OCI-LY7 (cell line): ENCODE measurements at regions not wholly inside any gene's neighbourhood (a gene's known extent, or its start where the extent isn't known, plus 50 kb on each side); places are given as distances from the start of the nearest gene placed in this dataset.

Experiments used
- BruUV-seq: library from RNA; stranded (reverse); fragments of 400-500 nt; replicated peaks from 2 replicates; lab custom pipeline; 2021; lab: Mats Ljungman, UMichigan
- CTCF ChIA-PET: fragments of 300-600 bp; sonication (Branson Sonifier 250); formaldehyde crosslinking; loops from one replicate; lab custom pipeline; 2022; ENCODE audit warnings: antibody characterized with exemption; ENCODE audit not compliant: unreplicated experiment; lab: Charles Lee
- POLR2A ChIA-PET: fragments of 300-600 bp; sonication (Branson Sonifier 250); formaldehyde crosslinking; loops from one replicate; lab custom pipeline; 2022; ENCODE audit warnings: antibody characterized with exemption; lab: Charles Lee
- DNase-seq: peaks from one replicate; pipeline ENCODE4 v3.0.0-alpha.2; 2015; ENCODE audit warnings: low spot score
- H2AFZ ChIP-seq: fragments of 200-600 bp; sonication (generic), shearing (Covaris generic); 2 replicates; pipeline ENCODE4 v1.6.1; 2014; ENCODE audit warnings: mild to moderate bottlenecking, antibody characterized with exemption, low read length, moderate library complexity
- H3K27ac ChIP-seq: fragments of 200-600 bp; sonication (generic); 2 replicates; pipeline ENCODE4 v1.5.1; 2014; ENCODE audit warnings: mixed run types, low read depth, mild to moderate bottlenecking, moderate library complexity, low read length, inconsistent platforms; ENCODE audit not compliant: poor library complexity, severe bottlenecking
- H3K36me3 ChIP-seq: fragments of 200-600 bp; sonication (generic); 2 replicates; pipeline ENCODE4 v1.6.1; 2014; ENCODE audit warnings: mild to moderate bottlenecking, antibody characterized with exemption, low read length, moderate library complexity, mixed read lengths; ENCODE audit not compliant: insufficient read depth
- H3K4me1 ChIP-seq: fragments of 200-600 bp; sonication (generic); 2 replicates; pipeline ENCODE4 v1.5.1; 2014; ENCODE audit warnings: mild to moderate bottlenecking, low read length; ENCODE audit not compliant: insufficient read depth, poor library complexity, severe bottlenecking
- H3K4me2 ChIP-seq: fragments of 200-600 bp; sonication (generic); 2 replicates; pipeline ENCODE4 v1.6.1; 2014; ENCODE audit warnings: mild to moderate bottlenecking, low read length
- H3K4me3 ChIP-seq: fragments of 200-600 bp; sonication (generic); 2 replicates; pipeline ENCODE4 v1.5.1; 2014; ENCODE audit warnings: mild to moderate bottlenecking, low read depth, low read length; ENCODE audit not compliant: poor library complexity, severe bottlenecking
- H3K79me2 ChIP-seq: fragments of 200-600 bp; sonication (generic); 2 replicates; pipeline ENCODE4 v1.6.1; 2016; ENCODE audit warnings: low read depth, mild to moderate bottlenecking, low read length, moderate library complexity, mixed read lengths; ENCODE audit not compliant: insufficient read depth
- H3K9me2 ChIP-seq: fragments of 200-600 bp; sonication (generic); 2 replicates; pipeline ENCODE4 v1.6.1; 2016; ENCODE audit warnings: mild to moderate bottlenecking, low read length, mixed read lengths; ENCODE audit not compliant: insufficient read depth
- H3K9me3 ChIP-seq: fragments of 200-600 bp; sonication (generic); 2 replicates; pipeline ENCODE4 v1.6.1; 2014; ENCODE audit warnings: mild to moderate bottlenecking, mixed run types, low read length, mixed read lengths
- H4K20me1 ChIP-seq: fragments of 200-600 bp; sonication (generic); 2 replicates; pipeline ENCODE4 v1.6.1; 2014; ENCODE audit warnings: mild to moderate bottlenecking, antibody characterized with exemption, low read length, moderate library complexity, mixed read lengths; ENCODE audit not compliant: insufficient read depth
- CTCF ChIP-seq: fragments of 200-600 bp; sonication (generic); conservative IDR thresholded peaks from 2 replicates; pipeline ENCODE4 v1.5.1; 2014; ENCODE audit warnings: mild to moderate bottlenecking, antibody characterized with exemption, low read length, moderate library complexity, mixed read lengths
- EZH2phosphoT487 ChIP-seq: fragments of 200-600 bp; sonication (generic); IDR thresholded peaks from 2 replicates; pipeline ENCODE4 v1.6.1; 2018; ENCODE audit warnings: low read depth, borderline replicate concordance, mild to moderate bottlenecking, mixed run types, antibody characterized with exemption, low read length, moderate library complexity, mixed read lengths
- intact Hi-C: fragments of 100-400 bp; cut with micrococcal nuclease; formaldehyde crosslinking; loops from one replicate; pipeline ENCODE4 v1.10.0; 2022; ENCODE audit not compliant: unreplicated experiment

DNA sequence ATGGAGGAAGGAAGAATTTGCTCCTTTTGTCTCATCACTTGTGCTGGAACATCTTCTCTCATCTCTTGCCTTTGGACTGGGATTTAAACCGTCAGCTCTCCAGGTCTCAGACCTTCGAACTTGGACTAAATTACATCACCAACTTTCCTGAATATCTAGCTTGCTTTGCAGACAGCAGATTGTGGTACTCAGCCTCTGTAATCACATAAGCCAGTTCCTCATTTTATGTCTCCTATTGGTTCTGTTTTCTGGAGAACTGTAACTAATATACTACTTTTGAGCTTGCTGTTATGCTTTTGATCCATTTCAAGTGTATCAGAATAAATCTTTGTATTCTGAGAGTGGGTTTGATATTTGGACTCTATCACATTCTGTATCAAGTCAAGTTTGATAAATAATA lies 164.3 kb upstream of the VEPH1 start:
- Histone ChIP-seq H3K9me3 (no peaks in the 10 kb centered on the region), H3K4me1 (no peaks in the 10 kb centered on the region), H3K27ac (no peak overlapping the region), H3K36me3 (no peaks in the 10 kb centered on the region), H2AFZ (no peak overlapping the region), H3K9me2 (no peaks in the 10 kb centered on the region), H3K79me2 (no peaks in the 10 kb centered on the region), H4K20me1 (no peaks in the 10 kb centered on the region), H3K4me3 (no peak overlapping the region), H3K4me2 (no peak overlapping the region)
- CTCF ChIA-PET = no interaction called here
- intact Hi-C loops = no loop called here
- no peak for DNase-seq
- TF ChIP-seq EZH2phosphoT487 (no peak), CTCF (no peak)
- POLR2A ChIA-PET = interaction anchor here (0.6 kb wide), 2 partner anchors 33 to 268 kb away, joined by 3 to 4 read pairs; no protein-coding TSS in a partner anchor
- BruUV-seq = no TSS peak

DNA sequence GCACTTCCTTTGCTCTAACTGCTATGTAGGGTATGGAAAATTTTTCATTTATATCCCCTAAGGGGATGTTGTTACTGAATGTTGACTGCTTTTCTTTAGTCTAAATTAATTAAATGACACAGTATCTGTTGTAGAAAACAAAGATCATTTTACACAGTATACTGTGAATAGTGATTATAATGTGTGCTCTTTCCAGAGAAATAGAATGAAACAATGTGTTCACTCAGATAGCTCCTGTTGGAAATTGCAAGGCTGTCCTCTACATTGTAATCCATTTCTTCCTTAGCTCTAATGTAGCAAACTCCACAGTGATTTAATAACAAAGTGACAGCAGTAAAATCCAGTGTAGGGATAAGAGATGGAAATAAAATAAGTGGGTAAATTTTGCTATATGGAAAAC lies 159.0 kb upstream of the VEPH1 start:
- H3K27ac ChIP-seq = no peak overlapping the region
- intact Hi-C loops = no loop called here
- no peaks in the 10 kb centered on the region for H3K9me3 ChIP-seq
- ChIA-PET POLR2A (interaction anchor here (0.6 to 0.9 kb wide), 2 partner anchors 12 to 57 kb away, joined by 3 to 4 read pairs; no protein-coding TSS in a partner anchor), CTCF (no interaction called here)
- no peaks in the 10 kb centered on the region for H3K4me1 ChIP-seq
- H3K36me3 ChIP-seq = no peaks in the 10 kb centered on the region
- no peak overlapping the region for H3K4me2 ChIP-seq
- H4K20me1 ChIP-seq = no peaks in the 10 kb centered on the region
- H2AFZ ChIP-seq = no peak overlapping the region
- no peak for TF ChIP-seq EZH2phosphoT487
- TF ChIP-seq CTCF = no peak
- H3K79me2 ChIP-seq = no peaks in the 10 kb centered on the region
- BruUV-seq = no TSS peak
- H3K4me3 ChIP-seq = no peak overlapping the region
- no peaks in the 10 kb centered on the region for H3K9me2 ChIP-seq
- no peak for DNase-seq

DNA sequence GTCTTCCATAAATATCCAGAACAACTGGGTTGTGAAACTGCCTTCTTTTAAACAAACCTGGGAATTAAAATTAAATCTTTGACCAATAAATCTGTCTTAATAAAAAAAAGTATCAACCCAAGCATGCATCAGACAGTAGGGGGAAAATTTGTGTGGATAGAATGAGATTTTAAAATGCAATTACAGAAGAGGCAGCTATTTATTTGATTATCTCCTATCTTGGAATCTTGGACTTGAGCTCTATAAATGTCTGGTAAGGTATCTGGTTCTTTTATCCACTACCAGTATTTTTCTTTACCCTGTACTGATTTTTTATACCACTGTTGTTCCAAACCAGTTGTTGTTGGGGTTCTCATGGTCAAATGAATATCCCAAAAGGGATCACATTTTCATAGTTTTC lies 157.6 kb upstream of the VEPH1 start:
- ChIA-PET CTCF (no interaction called here), POLR2A (interaction anchor here (0.6 to 1.0 kb wide), 2 partner anchors 14 to 145 kb away, joined by 3 read pairs; no protein-coding TSS in a partner anchor)
- intact Hi-C loops = no loop called here
- BruUV-seq = no TSS peak
- H3K79me2 ChIP-seq = no peaks in the 10 kb centered on the region
- no peaks in the 10 kb centered on the region for H3K4me1 ChIP-seq
- no peak for TF ChIP-seq CTCF
- no peak for TF ChIP-seq EZH2phosphoT487
- H4K20me1 ChIP-seq = no peaks in the 10 kb centered on the region
- no peaks in the 10 kb centered on the region for H3K9me3 ChIP-seq
- H3K36me3 ChIP-seq = no peaks in the 10 kb centered on the region
- no peaks in the 10 kb centered on the region for H3K9me2 ChIP-seq
- no peak overlapping the region for H3K4me2 ChIP-seq
- H3K4me3 ChIP-seq = no peak overlapping the region
- no peak overlapping the region for H3K27ac ChIP-seq
- no peak for DNase-seq
- no peak overlapping the region for H2AFZ ChIP-seq
